ENCODE measurements at regions not wholly inside any gene's neighbourhood (a gene's known extent, or its start where the extent isn't known, plus 50 kb on each side); places are given as distances from the start of the nearest gene placed in this dataset.

- Histone ChIP-seq H3K27ac (no peak overlapping the region), H3K9me3 (no peaks in the 10 kb centered on the region), H3K4me1 (no peaks in the 10 kb centered on the region), H3K36me3 (ENCODE audit: low read depth, missing control alignments) (no peaks in the 10 kb centered on the region), H3K27me3 (no peaks in the 10 kb centered on the region), H3K4me3 (no peak overlapping the region)
- DNase-seq: no peak
- intact Hi-C loops (cut with DNase I; ENCODE audit: low total_unique reads): no loop called here
- TF ChIP-seq POLR2A (IDR thresholded peaks at IDR 0.05): no peak
- WGBS, 2 donors: 82 to 83% methylated on average over 4 of the region's 4 CpGs
These were observed 113.4 kb upstream of the AHR start for GRCh38 chr7:17184805-17185689.

GRCh38 chr7:17185690-17186070, 112.8 kb upstream of the AHR start:
- Histone ChIP-seq H3K36me3 (ENCODE audit: low read depth, missing control alignments) (no peaks in the 10 kb centered on the region), H3K27ac (no peak overlapping the region), H3K9me3 (no peaks in the 10 kb centered on the region), H3K27me3 (no peaks in the 10 kb centered on the region), H3K4me1 (no peaks in the 10 kb centered on the region), H3K4me3 (no peak overlapping the region)
- WGBS, 2 donors: 64 to 72% methylated on average over 4 of the region's 4 CpGs
- intact Hi-C loops (cut with DNase I; ENCODE audit: low total_unique reads): no loop called here
- DNase-seq: no peak
- TF ChIP-seq POLR2A (IDR thresholded peaks at IDR 0.05) (no peak), CTCF (IDR thresholded peaks at IDR 0.05) (no peak)

- intact Hi-C loops (cut with DNase I; ENCODE audit: low total_unique reads): no loop called here
- Histone ChIP-seq H3K4me1 (no peaks in the 10 kb centered on the region), H3K36me3 (ENCODE audit: low read depth, missing control alignments) (no peaks in the 10 kb centered on the region), H3K27me3 (no peaks in the 10 kb centered on the region), H3K4me3 (no peak overlapping the region), H3K9me3 (no peaks in the 10 kb centered on the region), H3K27ac (no peak overlapping the region)
- DNase-seq: no peak
- 87 to 91% methylated on average over 2 of the region's 2 CpGs for WGBS, 2 donors
- TF ChIP-seq CTCF (IDR thresholded peaks at IDR 0.05) (no peak), POLR2A (IDR thresholded peaks at IDR 0.05) (no peak)
These were observed 111.5 kb upstream of the AHR start for GRCh38 chr7:17186745-17187530.

GRCh38 chr7:17194656-17195055, 103.8 kb upstream of the AHR start:
- intact Hi-C loops (cut with DNase I; ENCODE audit: low total_unique reads): no loop called here
- no peaks in the 10 kb centered on the region for H3K27me3 ChIP-seq
- H3K4me1 ChIP-seq: no peaks in the 10 kb centered on the region
- no peak overlapping the region for H3K27ac ChIP-seq
- 66% methylated on average over 5 of the region's 5 CpGs for WGBS, 2 donors
- TF ChIP-seq CTCF (IDR thresholded peaks at IDR 0.05) (no peak), POLR2A (IDR thresholded peaks at IDR 0.05) (no peak)
- no peak overlapping the region for H3K4me3 ChIP-seq
- no peaks in the 10 kb centered on the region for H3K36me3 ChIP-seq (ENCODE audit: low read depth, missing control alignments)
- no peaks in the 10 kb centered on the region for H3K9me3 ChIP-seq
- no peak for DNase-seq

- Histone ChIP-seq H3K4me3 (no peak overlapping the region), H3K27me3 (no peaks in the 10 kb centered on the region), H3K27ac (no peak overlapping the region), H3K9me3 (no peaks in the 10 kb centered on the region), H3K4me1 (no peaks in the 10 kb centered on the region), H3K36me3 (ENCODE audit: low read depth, missing control alignments) (no peaks in the 10 kb centered on the region)
- WGBS, 2 donors: 96% methylated on average over 2 of the region's 2 CpGs
- TF ChIP-seq POLR2A (IDR thresholded peaks at IDR 0.05) (no peak), CTCF (IDR thresholded peaks at IDR 0.05) (no peak)
- intact Hi-C loops (cut with DNase I; ENCODE audit: low total_unique reads): no loop called here
- DNase-seq: no peak
These were observed 102.9 kb upstream of the AHR start for GRCh38 chr7:17195576-17195975.
